ENCODE measurements at regions not wholly inside any gene's neighbourhood (a gene's known extent, or its start where the extent isn't known, plus 50 kb on each side); places are given as distances from the start of the nearest gene placed in this dataset.

GRCh38 chr4:138916763-138917162 is 98.8 kb upstream of the NOCT start:
- no peak for DNase-seq (ENCODE audit: low read depth)
- no peak for TF ChIP-seq CTCF (conservative IDR thresholded peaks at IDR 0.05; ENCODE audit: low read depth, low read length)
- H3K4me3 ChIP-seq (ENCODE audit: low read depth, low read length), result no peak overlapping the region

- DNase-seq (ENCODE audit: low read depth), result no peak
- no peak for TF ChIP-seq CTCF (conservative IDR thresholded peaks at IDR 0.05; ENCODE audit: low read depth, low read length)
- no peak overlapping the region for H3K4me3 ChIP-seq (ENCODE audit: low read depth, low read length)
Measured at GRCh38 chr4:138915756-138916155, 99.8 kb upstream of the NOCT start.

GRCh38 chr4:138912704-138913340 is 102.8 kb upstream of the NOCT start:
- no peak for DNase-seq (ENCODE audit: low read depth)
- no peak for TF ChIP-seq CTCF (conservative IDR thresholded peaks at IDR 0.05; ENCODE audit: low read depth, low read length)
- H3K4me3 ChIP-seq (ENCODE audit: low read depth, low read length), result no peak overlapping the region

GRCh38 chr4:138911909-138912703 is 103.5 kb upstream of the NOCT start:
- TF ChIP-seq CTCF (conservative IDR thresholded peaks at IDR 0.05; ENCODE audit: low read depth, low read length), result no peak
- H3K4me3 ChIP-seq (ENCODE audit: low read depth, low read length), result no peak overlapping the region
- DNase-seq (ENCODE audit: low read depth), result peak; percentile 54

- DNase-seq (ENCODE audit: low read depth), result peak; percentile 92
- no peak for TF ChIP-seq CTCF (conservative IDR thresholded peaks at IDR 0.05; ENCODE audit: low read depth, low read length)
- H3K4me3 ChIP-seq (ENCODE audit: low read depth, low read length), result no peak overlapping the region
Measured at GRCh38 chr4:138910914-138911336, 104.7 kb upstream of the NOCT start.

GRCh38 chr4:138910195-138910913 is 105.2 kb upstream of the NOCT start:
- no peak for TF ChIP-seq CTCF (conservative IDR thresholded peaks at IDR 0.05; ENCODE audit: low read depth, low read length)
- no peak overlapping the region for H3K4me3 ChIP-seq (ENCODE audit: low read depth, low read length)
- peak; percentile 48 for DNase-seq (ENCODE audit: low read depth)

Measured in choroid plexus epithelial cell (primary cell).